ENCODE measurements at regions not wholly inside any gene's neighbourhood (a gene's known extent, or its start where the extent isn't known, plus 50 kb on each side); places are given as distances from the start of the nearest gene placed in this dataset.

DNA sequence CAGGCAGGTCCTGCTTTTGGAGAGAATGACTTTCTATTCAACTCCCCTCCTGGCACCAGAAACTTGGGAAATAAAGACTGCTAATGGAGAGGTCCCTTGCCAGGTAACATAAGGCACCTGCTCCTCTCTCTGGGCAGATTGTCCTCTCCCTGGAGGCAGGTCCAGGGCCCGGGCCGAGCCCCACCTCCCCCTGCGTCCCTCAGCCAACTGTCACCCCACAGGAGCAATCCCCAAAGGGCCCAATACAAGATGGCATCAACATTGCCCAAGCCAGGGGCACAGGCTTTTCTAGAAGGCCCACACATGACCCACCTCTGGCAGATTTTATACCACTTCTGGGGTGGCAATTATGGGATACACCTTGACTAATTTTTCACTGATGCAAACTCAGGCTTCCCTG, 145.2 kb downstream of the HERPUD2 start:
- intact Hi-C loops (cut with DNase I): loop anchor here (10.0 kb wide), 1 partner anchor 125 kb away; no protein-coding TSS in a partner anchor
- Histone ChIP-seq H3K27me3 (no peaks in the 10 kb centered on the region), H3K36me3 (no peaks in the 10 kb centered on the region), H3K27ac (no peak overlapping the region), H3K4me1 (peaks cover 0 to 7% (median 0%) of the 10 kb centered on the region in 4 donors), H3K9me3 (no peaks in the 10 kb centered on the region), H3K4me3 (no peak overlapping the region)
- TF ChIP-seq POLR2A (IDR thresholded peaks at IDR 0.05) (no peak), POLR2AphosphoS5 (IDR thresholded peaks at IDR 0.05) (no peak), EP300 (IDR thresholded peaks at IDR 0.05) (no peak)
- TF ChIP-seq, protein P1, sequence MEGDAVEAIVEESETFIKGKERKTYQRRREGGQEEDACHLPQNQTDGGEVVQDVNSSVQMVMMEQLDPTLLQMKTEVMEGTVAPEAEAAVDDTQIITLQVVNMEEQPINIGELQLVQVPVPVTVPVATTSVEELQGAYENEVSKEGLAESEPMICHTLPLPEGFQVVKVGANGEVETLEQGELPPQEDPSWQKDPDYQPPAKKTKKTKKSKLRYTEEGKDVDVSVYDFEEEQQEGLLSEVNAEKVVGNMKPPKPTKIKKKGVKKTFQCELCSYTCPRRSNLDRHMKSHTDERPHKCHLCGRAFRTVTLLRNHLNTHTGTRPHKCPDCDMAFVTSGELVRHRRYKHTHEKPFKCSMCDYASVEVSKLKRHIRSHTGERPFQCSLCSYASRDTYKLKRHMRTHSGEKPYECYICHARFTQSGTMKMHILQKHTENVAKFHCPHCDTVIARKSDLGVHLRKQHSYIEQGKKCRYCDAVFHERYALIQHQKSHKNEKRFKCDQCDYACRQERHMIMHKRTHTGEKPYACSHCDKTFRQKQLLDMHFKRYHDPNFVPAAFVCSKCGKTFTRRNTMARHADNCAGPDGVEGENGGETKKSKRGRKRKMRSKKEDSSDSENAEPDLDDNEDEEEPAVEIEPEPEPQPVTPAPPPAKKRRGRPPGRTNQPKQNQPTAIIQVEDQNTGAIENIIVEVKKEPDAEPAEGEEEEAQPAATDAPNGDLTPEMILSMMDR (IDR thresholded peaks at IDR 0.05): no peak
- DNase-seq: no peak
- WGBS, 2 donors: 88 to 97% methylated on average over 3 of the region's 3 CpGs

DNA sequence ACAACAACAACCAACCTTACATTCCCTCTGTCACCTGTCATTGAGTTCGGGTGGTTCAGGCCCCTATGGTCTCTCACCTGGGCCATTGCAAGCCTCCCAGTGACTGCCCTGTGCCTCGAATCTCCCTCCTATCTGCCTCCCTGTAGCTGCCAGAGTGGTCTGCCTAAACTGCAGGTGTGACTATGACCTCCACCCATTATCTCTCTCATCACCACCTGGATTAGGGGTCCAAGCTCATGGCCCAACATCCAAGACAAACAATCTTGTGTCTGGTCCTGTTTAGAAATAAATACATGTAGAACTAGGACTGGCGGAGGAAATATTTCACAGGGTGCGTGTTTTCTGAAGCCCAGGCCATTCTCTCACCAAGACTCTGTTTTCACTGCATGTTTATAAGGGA, 146.6 kb downstream of the HERPUD2 start:
- no peak for DNase-seq
- WGBS, 2 donors: 91% methylated on average over 4 of the region's 4 CpGs
- Histone ChIP-seq H3K4me1 (peaks cover 0 to 7% (median 0%) of the 10 kb centered on the region in 4 donors), H3K36me3 (no peaks in the 10 kb centered on the region), H3K27me3 (no peaks in the 10 kb centered on the region), H3K4me3 (no peak overlapping the region), H3K9me3 (no peaks in the 10 kb centered on the region), H3K27ac (no peak overlapping the region)
- intact Hi-C loops (cut with DNase I): loop anchor here (10.0 kb wide), 1 partner anchor 123 kb away; no protein-coding TSS in a partner anchor
- TF ChIP-seq, protein P1 (IDR thresholded peaks at IDR 0.05): no peak
- TF ChIP-seq EP300 (IDR thresholded peaks at IDR 0.05) (no peak), POLR2A (IDR thresholded peaks at IDR 0.05) (no peak), POLR2AphosphoS5 (IDR thresholded peaks at IDR 0.05) (no peak)

DNA sequence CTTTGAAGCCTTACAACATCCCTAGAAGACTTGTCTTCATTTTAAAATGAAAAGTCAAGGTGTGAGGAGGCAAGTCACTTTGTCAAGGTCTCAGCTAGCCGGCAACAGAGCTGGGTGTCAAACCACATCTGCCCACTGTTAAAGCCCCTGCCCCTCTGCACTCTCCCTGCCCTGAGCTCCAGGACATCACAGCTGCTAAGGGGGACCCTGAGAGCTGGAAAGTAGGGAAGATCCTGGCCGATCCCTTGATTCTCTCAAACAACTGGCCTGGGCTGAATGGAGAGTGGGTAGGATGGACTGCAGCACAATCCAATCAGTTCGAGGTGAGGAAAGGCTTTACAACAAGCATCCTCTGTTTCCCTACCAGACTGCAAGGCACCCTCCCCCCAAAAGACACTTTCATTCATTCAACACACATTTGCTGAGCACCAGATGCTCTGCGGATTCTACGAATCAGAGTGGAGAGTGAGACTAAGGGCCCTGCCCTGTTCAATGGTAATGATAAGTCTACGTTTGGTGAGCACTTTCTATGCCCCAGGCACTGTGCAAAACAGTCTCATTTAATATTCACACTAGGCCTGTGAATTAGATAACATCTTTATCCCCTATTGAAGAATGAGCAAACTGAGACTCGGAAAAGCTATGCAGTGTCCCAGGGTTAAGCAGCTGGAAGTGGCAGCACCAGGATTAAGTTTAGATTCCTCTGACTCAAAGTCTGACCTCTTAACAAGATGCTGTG, 148.1 kb downstream of the HERPUD2 start:
- intact Hi-C loops (cut with DNase I): loop anchor here (10.0 kb wide), 1 partner anchor 122 kb away; no protein-coding TSS in a partner anchor
- Histone ChIP-seq H3K4me3 (no peak overlapping the region), H3K27me3 (no peaks in the 10 kb centered on the region), H3K27ac (no peak overlapping the region), H3K4me1 (no peaks in the 10 kb centered on the region), H3K36me3 (no peaks in the 10 kb centered on the region), H3K9me3 (no peaks in the 10 kb centered on the region)
- TF ChIP-seq, protein P1 (IDR thresholded peaks at IDR 0.05): no peak
- TF ChIP-seq EP300 (IDR thresholded peaks at IDR 0.05): no peak
- TF ChIP-seq POLR2A (IDR thresholded peaks at IDR 0.05): no peak
- no peak for TF ChIP-seq POLR2AphosphoS5 (IDR thresholded peaks at IDR 0.05)
- WGBS, 2 donors: 86 to 87% methylated on average over 7 of the region's 7 CpGs
- DNase-seq: no peak

DNA sequence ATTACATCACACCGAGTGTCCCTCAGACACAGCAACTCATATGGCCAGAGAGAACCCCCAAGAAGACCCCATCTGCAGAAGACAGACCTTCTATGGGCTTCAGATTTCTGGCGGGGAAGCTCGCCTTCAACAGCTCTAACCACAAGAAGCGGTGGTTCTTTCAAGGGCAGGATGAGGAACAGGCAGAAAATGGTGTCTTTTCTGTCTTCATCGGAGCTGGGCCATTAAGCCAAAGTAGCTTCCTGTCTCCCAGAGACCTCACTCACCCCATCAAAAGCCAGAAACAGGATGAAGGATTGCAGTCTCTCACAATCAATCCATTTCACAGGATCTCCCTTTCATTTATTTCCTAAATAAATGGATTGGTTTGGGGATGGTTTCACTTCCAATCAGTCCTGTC, 149.1 kb downstream of the HERPUD2 start:
- no peak overlapping the region for H3K4me3 ChIP-seq
- TF ChIP-seq, protein P1 (IDR thresholded peaks at IDR 0.05): no peak
- no peak for TF ChIP-seq POLR2AphosphoS5 (IDR thresholded peaks at IDR 0.05)
- WGBS, 2 donors: 56 to 70% methylated on average over 5 of the region's 5 CpGs
- H3K36me3 ChIP-seq: no peaks in the 10 kb centered on the region
- H3K4me1 ChIP-seq: no peaks in the 10 kb centered on the region
- DNase-seq: no peak
- intact Hi-C loops (cut with DNase I): loop anchor here (10.0 kb wide), 1 partner anchor 121 kb away; no protein-coding TSS in a partner anchor
- no peaks in the 10 kb centered on the region for H3K27me3 ChIP-seq
- no peaks in the 10 kb centered on the region for H3K9me3 ChIP-seq
- no peak overlapping the region for H3K27ac ChIP-seq

All from sigmoid colon (tissue), 6 donors.